H9 (cell line): ENCODE measurements at regions not wholly inside any gene's neighbourhood (a gene's known extent, or its start where the extent isn't known, plus 50 kb on each side); places are given as distances from the start of the nearest gene placed in this dataset.

Experiments used
- DNase-seq: peaks from one replicate; pipeline ENCODE4 v3.0.0-alpha.2; 2017
- H2AFZ ChIP-seq: one replicate; pipeline ENCODE4 v1.6.1; 2013; ENCODE audit warnings: mild to moderate bottlenecking, low read length, control low read depth, moderate library complexity
- H2AK5ac ChIP-seq: 2 replicates; pipeline ENCODE4 v1.6.1; 2013; ENCODE audit warnings: low read length, control low read depth, mixed read lengths; ENCODE audit not compliant: insufficient read length
- H2BK120ac ChIP-seq: one replicate; pipeline ENCODE4 v1.6.1; 2013; ENCODE audit warnings: low read depth, mild to moderate bottlenecking, low read length, control low read depth, inconsistent platforms; ENCODE audit not compliant: poor library complexity, severe bottlenecking
- H2BK12ac ChIP-seq: 2 replicates; pipeline ENCODE4 v1.6.1; 2013; ENCODE audit warnings: low read length, control low read depth, mixed read lengths, low read depth; ENCODE audit not compliant: insufficient read length
- H2BK15ac ChIP-seq: 2 replicates; pipeline ENCODE4 v1.6.1; 2013; ENCODE audit warnings: low read depth, low read length, control low read depth
- H2BK20ac ChIP-seq: one replicate; pipeline ENCODE4 v1.6.1; 2013; ENCODE audit warnings: low read depth, mild to moderate bottlenecking, low read length, control low read depth, inconsistent platforms; ENCODE audit not compliant: poor library complexity, severe bottlenecking
- H2BK5ac ChIP-seq: 2 replicates; pipeline ENCODE4 v1.6.1; 2013; ENCODE audit warnings: low read length, control low read depth, mixed read lengths; ENCODE audit not compliant: insufficient read length
- H3K14ac ChIP-seq: 2 replicates; pipeline ENCODE4 v1.6.1; 2013; ENCODE audit warnings: low read length, control low read depth; ENCODE audit not compliant: insufficient read depth
- H3K18ac ChIP-seq: 2 replicates; pipeline ENCODE4 v1.6.1; 2013; ENCODE audit warnings: low read depth, mild to moderate bottlenecking, mixed read lengths, low read length, control low read depth; ENCODE audit not compliant: insufficient read length
- H3K23ac ChIP-seq: 2 replicates; pipeline ENCODE4 v1.6.1; 2013; ENCODE audit warnings: low read length, control low read depth, mixed read lengths, low read depth; ENCODE audit not compliant: insufficient read length
- H3K23me2 ChIP-seq: 2 replicates; pipeline ENCODE4 v1.6.1; 2013; ENCODE audit warnings: low read depth, mild to moderate bottlenecking, mixed read lengths, low read length, control low read depth; ENCODE audit not compliant: insufficient read length, poor library complexity, severe bottlenecking
- H3K27ac ChIP-seq: 2 replicates; pipeline ENCODE4 v1.5.1; 2013; ENCODE audit warnings: low read length, control low read depth, mixed read lengths, low read depth; ENCODE audit not compliant: insufficient read length
- H3K27me3 ChIP-seq: 2 replicates; pipeline ENCODE4 v1.6.1; 2013; ENCODE audit warnings: low read length, control low read depth, inconsistent platforms; ENCODE audit not compliant: insufficient read depth
- H3K4ac ChIP-seq: 2 replicates; pipeline ENCODE4 v1.6.1; 2013; ENCODE audit warnings: low read depth, mild to moderate bottlenecking, control low read depth, inconsistent platforms, low read length, moderate library complexity
- H3K4me1 ChIP-seq: 2 replicates; pipeline ENCODE4 v1.6.1; 2013; ENCODE audit warnings: low read length, control low read depth, inconsistent platforms; ENCODE audit not compliant: insufficient read depth
- H3K4me2 ChIP-seq: 2 replicates; pipeline ENCODE4 v1.6.1; 2013; ENCODE audit warnings: low read length, control low read depth, mixed read lengths; ENCODE audit not compliant: insufficient read length, insufficient read depth
- H3K56ac ChIP-seq: 2 replicates; pipeline ENCODE4 v1.6.1; 2013; ENCODE audit warnings: low read depth, mild to moderate bottlenecking, mixed read lengths, low read length, control low read depth; ENCODE audit not compliant: insufficient read length
- H3K79me1 ChIP-seq: 2 replicates; pipeline ENCODE4 v1.6.1; 2013; ENCODE audit warnings: low read depth, mild to moderate bottlenecking, moderate library complexity, low read length, control low read depth, inconsistent platforms; ENCODE audit not compliant: insufficient read depth, poor library complexity, severe bottlenecking
- H3K79me2 ChIP-seq: 2 replicates; pipeline ENCODE4 v1.6.1; 2013; ENCODE audit warnings: low read length, control low read depth, inconsistent platforms; ENCODE audit not compliant: insufficient read depth
- H3K9ac ChIP-seq: 2 replicates; pipeline ENCODE4 v1.6.1; 2013; ENCODE audit warnings: low read length, control low read depth, mixed read lengths; ENCODE audit not compliant: insufficient read length; ENCODE audit errors: extremely low read depth
- H3K9me3 ChIP-seq: one replicate; pipeline ENCODE4 v1.6.1; 2013; ENCODE audit warnings: low read depth, low read length, inconsistent platforms; ENCODE audit not compliant: control insufficient read depth
- H3T11ph ChIP-seq: one replicate; pipeline ENCODE4 v1.6.1; 2013; ENCODE audit warnings: mild to moderate bottlenecking, low read length, control low read depth, inconsistent platforms
- H4K20me1 ChIP-seq: one replicate; pipeline ENCODE4 v1.6.1; 2013; ENCODE audit not compliant: control insufficient read depth, insufficient read length, insufficient read depth
- H4K5ac ChIP-seq: 2 replicates; pipeline ENCODE4 v1.6.1; 2013; ENCODE audit warnings: low read depth, mild to moderate bottlenecking, mixed read lengths, low read length, control low read depth; ENCODE audit not compliant: insufficient read length
- H4K8ac ChIP-seq: replicated peaks from 2 replicates; pipeline ENCODE4 v1.6.1; 2013; ENCODE audit warnings: low read length, control low read depth, mixed read lengths, low read depth; ENCODE audit not compliant: insufficient read length
- H4K91ac ChIP-seq: 2 replicates; pipeline ENCODE4 v1.6.1; 2013; ENCODE audit warnings: low read depth, mild to moderate bottlenecking, moderate library complexity, mixed read lengths, low read length, control low read depth; ENCODE audit not compliant: insufficient read length
- H3K27ac Mint-ChIP-seq, 3 experiments: 2 replicates in 2 of 3; 3 replicates in 1 of 3; pipeline ENCODE4 v1.8.0; 2020 to 2021; ENCODE audit warnings: mixed read lengths in 3 of 3, mild to moderate bottlenecking in 1 of 3, moderate library complexity in 1 of 3
- H3K27me3 Mint-ChIP-seq: 2 replicates; pipeline ENCODE4 v1.8.0; 2021; ENCODE audit warnings: low read depth, mild to moderate bottlenecking, moderate library complexity, mixed read lengths
- H3K36me3 Mint-ChIP-seq, 3 experiments: 2 replicates in 2 of 3; 3 replicates in 1 of 3; pipeline ENCODE4 v1.8.0; 2020 to 2021; ENCODE audit warnings: low read depth in 3 of 3, mixed read lengths in 3 of 3; ENCODE audit not compliant: insufficient read depth in 1 of 3
- H3K4me1 Mint-ChIP-seq, 2 experiments: 2 replicates each; pipeline ENCODE4 v1.8.0; 2020; ENCODE audit warnings: mixed read lengths in 2 of 2
- H3K4me3 Mint-ChIP-seq, 2 experiments: 2 replicates in 1 of 2; 3 replicates in 1 of 2; pipeline ENCODE4 v1.8.0; 2020 to 2021; ENCODE audit warnings: mild to moderate bottlenecking in 2 of 2, mixed read lengths in 2 of 2, moderate library complexity in 1 of 2
- H3K9me3 Mint-ChIP-seq, 2 experiments: 2 replicates in 1 of 2; 3 replicates in 1 of 2; pipeline ENCODE4 v1.8.0; 2020; ENCODE audit warnings: mild to moderate bottlenecking in 2 of 2, mixed read lengths in 2 of 2, moderate library complexity in 1 of 2
- CTCF ChIP-seq: fragments of 200-600 bp; sonication (generic); conservative IDR thresholded peaks from 3 replicates; pipeline ENCODE4 v1.8.0; 2021; ENCODE audit warnings: antibody characterized with exemption, mild to moderate bottlenecking
- WGBS: extraction: QIAGEN DNeasy Blood & Tissue Kit; methylation state at CpG from one replicate; pipeline ENCODE4 v1.1.7; 2013; ENCODE audit warnings: missing lambda C conversion rate, low lambda C conversion rate, mixed read lengths; ENCODE audit not compliant: insufficient read length; ENCODE audit errors: extremely low coverage; 5-methylcytosine and 5-hydroxymethylcytosine counted together

DNA sequence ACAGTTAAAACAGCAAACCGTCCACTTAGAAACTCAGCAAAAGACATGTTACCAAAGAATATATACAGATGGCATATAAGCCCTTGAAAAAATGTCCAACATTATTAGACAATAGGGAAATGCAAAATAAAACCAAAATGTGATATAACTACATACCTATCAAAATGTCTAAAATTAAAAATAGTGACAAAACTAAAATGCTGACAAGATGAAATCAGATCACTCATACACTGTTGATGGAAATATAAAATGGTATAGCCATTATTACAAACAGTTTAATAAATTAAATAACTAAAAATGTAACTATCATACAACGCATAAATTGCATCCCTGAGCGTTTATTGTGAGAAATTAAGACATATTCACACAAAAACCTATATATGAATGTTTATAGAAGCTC lies 939.7 kb upstream of the ZWINT start:
- no peaks in the 10 kb centered on the region for H3K27me3 ChIP-seq
- H3K14ac ChIP-seq = no peak overlapping the region
- no peak for TF ChIP-seq CTCF
- H2BK120ac ChIP-seq = no peak overlapping the region
- H3K4ac ChIP-seq = no peak overlapping the region
- no peak overlapping the region for H4K5ac ChIP-seq
- no peak overlapping the region for H3K4me2 ChIP-seq
- H3K9me3 ChIP-seq = no peaks in the 10 kb centered on the region
- Mint-ChIP-seq H3K27ac (no peak overlapping the region), H3K36me3 (no peaks in the 10 kb centered on the region), H3K4me3 (no peak overlapping the region), H3K4me1 (peaks cover 11 to 20% of the 10 kb centered on the region in 2 experiments), H3K27me3 (no peaks in the 10 kb centered on the region), H3K9me3 (no peaks in the 10 kb centered on the region)
- no peak overlapping the region for H3K23ac ChIP-seq
- peaks cover 6% of the 10 kb centered on the region; the same call in 1 of the 2 replicates for H3K4me1 ChIP-seq
- no peak overlapping the region for H4K8ac ChIP-seq
- H3T11ph ChIP-seq = no peak overlapping the region
- WGBS = no CpG with 5 or more reads among the region's 3 CpGs
- H3K56ac ChIP-seq = no peak overlapping the region
- H2BK12ac ChIP-seq = no peak overlapping the region
- H3K27ac ChIP-seq = no peak overlapping the region
- H2BK5ac ChIP-seq = no peak overlapping the region
- no peak overlapping the region for H2AK5ac ChIP-seq
- no peaks in the 10 kb centered on the region for H4K20me1 ChIP-seq
- no peaks in the 10 kb centered on the region for H3K79me2 ChIP-seq
- no peak overlapping the region for H4K91ac ChIP-seq
- H2BK20ac ChIP-seq = no peak overlapping the region
- no peak overlapping the region for H2AFZ ChIP-seq
- no peak for DNase-seq
- H3K9ac ChIP-seq = no peak overlapping the region
- H3K18ac ChIP-seq = no peak overlapping the region
- H3K79me1 ChIP-seq = no peaks in the 10 kb centered on the region
- H3K23me2 ChIP-seq = no peaks in the 10 kb centered on the region
- no peak overlapping the region for H2BK15ac ChIP-seq
